Urothelium cell line (cell line): ENCODE measurements at regions not wholly inside any gene's neighbourhood (a gene's known extent, or its start where the extent isn't known, plus 50 kb on each side); places are given as distances from the start of the nearest gene placed in this dataset.
"Not testable (repeated sequence)": the region's sequence is repeated elsewhere in the genome, so short reads cannot be mapped to it uniquely, and the experiment has no call there.

Experiments used
- DNase-seq: peaks from one replicate; pipeline ENCODE4 v3.0.0; 2011; ENCODE audit warnings: low spot score, mixed read lengths
- FAIRE-seq: peaks from 2 replicates; lab custom pipeline; 2011; peaks lifted over from hg19 to GRCh38; lab: Jason Lieb, UNC

DNA sequence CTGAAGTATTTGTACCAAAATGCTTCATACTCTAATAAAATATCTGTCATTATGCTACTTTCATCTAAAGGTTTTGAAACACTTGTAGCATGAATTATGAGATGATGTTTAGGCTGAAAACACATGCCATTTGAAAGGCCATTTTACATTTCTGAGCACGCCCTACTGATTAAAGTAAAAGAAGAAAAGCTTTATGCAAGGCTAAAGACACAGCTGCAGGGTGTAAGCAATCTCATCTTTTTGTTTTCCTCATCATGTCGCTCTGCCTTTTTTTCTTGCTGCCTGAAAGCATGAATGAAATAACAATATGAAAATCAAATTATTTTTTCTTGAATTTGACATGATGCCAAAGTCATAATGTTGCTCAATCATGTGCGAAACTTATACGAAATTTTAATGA lies 148.6 kb upstream of the ARG1 start:
- DNase-seq (no peak), FAIRE-seq (no peak)

DNA sequence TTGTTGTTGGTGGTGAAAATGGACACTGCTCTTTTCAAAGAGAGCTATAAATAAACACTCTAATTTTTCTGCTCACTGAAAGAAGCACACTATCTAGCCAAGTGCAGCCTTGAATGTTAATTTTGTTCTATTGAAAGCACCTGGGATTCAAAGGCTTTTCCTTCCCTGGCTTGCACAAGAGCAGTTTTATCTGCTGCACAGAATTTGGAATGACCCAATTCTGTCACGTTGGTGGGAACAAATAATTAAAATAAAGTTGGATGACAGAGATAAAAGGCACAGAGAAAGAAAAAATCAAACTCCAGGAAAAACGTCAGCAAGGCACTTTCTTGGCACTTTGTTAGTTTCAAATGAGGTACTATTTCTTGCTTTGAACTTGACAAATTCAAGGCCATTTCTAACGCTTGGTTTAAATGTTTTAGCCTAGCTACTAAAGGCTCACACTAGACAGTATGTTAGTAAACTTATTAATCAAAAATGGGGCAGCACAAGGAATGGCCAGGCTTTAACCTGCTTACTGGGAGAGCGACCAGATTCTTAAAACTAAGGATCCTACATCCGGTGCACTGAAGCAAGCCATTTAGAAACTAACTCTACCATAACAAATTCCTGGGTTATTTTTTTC lies 145.5 kb upstream of the ARG1 start:
- DNase-seq (no peak), FAIRE-seq (no peak)

DNA sequence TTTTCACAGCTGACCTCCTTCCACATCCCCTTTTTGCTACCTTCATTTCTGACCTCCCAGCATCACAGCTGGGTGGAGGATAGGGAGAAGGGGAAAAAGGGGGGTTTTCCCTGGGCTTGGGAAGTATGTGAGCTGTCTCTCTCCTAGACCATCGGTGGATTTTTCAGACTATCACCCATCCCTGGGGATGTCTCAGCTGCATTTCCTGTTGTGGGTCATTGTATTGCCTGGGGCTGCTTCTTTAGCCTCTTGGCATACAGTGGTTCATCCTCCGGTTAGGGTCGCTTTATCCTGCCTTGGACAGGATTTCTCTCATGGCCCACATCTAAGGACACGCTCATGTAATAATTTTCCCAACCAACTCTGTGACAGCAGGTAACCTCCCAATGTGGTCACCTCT lies 142.5 kb upstream of the ARG1 start:
- no peak for DNase-seq
- FAIRE-seq, result no peak

DNA sequence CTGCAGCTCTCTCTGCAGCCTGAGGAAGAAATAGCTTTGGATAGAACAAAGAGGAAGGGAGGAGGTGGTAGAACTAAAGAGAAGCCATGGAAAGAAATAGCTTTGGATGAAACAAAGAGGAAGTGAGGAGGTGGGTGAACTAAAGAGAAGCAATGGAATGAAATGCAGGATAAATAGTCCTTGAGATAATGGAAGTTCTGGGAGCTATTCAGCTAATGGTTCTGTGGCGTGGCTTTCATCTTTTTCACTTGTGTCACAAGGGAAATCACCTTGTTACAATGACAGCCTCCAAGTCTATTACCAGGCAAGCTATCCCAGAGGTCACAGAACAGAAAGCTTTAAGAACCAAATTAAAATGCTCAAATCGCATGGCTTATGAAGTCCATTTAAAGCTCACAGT lies 141.3 kb upstream of the ARG1 start:
- FAIRE-seq (no peak), DNase-seq (no peak)

DNA sequence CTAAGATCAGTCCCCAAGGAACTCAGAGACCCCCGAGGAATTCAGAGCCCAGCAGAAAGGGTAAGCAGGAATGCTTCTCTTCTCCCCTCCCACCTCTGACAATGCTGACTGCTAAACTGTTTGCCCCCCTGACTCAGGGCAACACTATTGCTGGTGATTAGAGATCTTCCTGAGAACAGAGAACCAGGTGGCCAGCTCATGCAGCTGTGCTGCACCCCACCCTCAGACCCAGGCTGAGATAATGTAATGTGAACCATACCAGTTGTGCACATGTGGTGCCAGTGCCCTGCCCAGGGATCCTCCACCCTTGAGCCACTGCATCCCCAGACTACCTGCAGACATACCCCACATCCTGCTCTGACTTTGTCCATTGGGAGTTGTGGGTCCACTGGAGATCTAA lies 139.1 kb upstream of the ARG1 start:
- DNase-seq (no peak), FAIRE-seq (peak; percentile 75)

DNA sequence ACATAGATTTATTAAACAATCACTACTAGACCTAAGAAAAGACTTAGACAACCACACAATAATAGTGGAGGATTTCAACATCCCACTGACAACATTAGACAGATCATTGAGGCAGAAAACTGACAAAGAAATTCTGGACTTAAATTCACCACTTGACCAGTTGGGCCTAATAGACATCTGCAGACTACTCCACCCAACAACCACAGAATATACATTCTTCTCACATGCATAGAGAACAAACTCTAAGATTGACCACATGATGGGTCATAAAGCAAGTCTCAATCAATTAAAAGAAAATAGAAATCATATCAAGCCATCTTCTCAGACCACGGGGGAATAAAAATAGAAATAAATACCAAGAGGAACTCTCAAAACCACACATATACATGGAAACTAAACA lies 136.7 kb upstream of the ARG1 start:
- FAIRE-seq (no peak), DNase-seq (no peak)

DNA sequence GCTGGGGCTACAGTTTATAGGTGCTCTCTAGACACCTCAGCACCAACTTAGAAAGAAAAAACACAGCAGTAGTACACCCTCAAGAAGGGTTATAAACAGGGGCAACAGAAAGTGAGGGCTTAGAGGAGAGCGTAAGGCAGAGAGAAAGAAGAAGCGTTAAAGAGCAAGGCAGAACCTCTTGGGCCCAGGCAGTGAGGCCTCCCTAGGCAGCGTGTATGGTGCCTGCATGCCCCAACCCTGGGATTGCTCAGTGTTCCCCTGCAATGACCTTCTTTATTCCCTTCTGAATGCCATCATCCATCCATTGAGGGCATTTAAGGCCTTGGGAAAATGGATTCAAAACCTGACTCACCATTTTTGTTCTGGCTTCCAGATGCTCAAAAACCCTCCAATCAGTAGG lies 130.0 kb upstream of the ARG1 start:
- no peak for DNase-seq
- FAIRE-seq, result no peak

DNA sequence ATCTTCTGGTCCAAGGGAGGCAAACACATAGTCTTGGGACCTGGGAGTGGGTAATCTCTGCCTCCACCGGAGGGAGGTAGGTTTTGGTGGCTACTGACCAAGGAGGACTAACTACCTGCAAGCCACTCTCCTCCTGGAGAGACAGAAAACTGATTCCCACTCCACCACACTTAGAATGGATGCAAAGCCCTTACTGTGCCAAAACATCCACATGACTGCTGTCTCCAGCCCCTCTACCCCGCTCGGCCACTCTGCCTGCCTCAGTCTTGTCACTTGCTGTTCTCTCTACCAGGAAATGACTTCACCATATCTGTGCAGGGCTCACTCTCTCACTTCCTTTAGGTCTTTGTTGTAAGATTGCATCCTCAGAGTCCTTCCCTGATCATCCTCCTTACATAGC lies 129.5 kb upstream of the ARG1 start:
- no peak for FAIRE-seq
- no peak for DNase-seq

DNA sequence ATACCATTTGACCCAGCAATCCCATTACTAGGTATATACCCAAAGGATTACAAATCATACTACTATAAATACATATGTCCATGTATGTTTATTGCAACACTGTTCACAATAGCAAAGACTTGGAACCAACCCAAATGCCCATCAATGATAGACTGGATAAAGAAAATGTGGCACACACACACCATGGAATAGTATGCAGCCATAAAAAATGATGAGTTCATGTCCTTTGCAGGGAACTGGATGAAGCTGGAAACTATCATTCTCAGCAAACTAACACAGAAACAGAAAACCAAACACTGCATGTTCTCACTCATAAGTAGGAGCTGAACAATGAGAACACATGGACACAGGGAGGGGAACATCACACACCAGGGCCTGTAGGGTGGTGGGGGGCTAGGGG lies 127.7 kb upstream of the ARG1 start:
- FAIRE-seq, DNase-seq: not testable (repeated sequence)

DNA sequence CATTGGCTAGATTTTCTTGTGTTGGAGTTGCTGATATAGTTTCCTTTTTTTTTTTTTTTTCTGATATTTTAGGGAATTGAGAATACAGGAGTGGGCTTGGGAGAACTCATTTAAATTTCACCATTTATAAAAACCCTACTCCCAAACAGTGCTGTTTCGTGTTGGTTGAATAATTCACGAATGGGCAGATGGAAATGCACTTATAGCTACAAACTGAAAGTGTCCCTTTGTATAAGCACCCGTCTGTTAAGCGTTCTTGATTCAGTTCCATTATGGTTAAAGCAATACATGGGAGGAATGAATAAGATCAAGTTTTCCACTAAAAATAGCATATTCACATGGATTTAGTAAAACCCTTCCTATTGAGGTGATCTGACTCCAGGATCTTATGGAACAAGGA lies 122.2 kb upstream of the ARG1 start:
- DNase-seq, result no peak
- no peak for FAIRE-seq

DNA sequence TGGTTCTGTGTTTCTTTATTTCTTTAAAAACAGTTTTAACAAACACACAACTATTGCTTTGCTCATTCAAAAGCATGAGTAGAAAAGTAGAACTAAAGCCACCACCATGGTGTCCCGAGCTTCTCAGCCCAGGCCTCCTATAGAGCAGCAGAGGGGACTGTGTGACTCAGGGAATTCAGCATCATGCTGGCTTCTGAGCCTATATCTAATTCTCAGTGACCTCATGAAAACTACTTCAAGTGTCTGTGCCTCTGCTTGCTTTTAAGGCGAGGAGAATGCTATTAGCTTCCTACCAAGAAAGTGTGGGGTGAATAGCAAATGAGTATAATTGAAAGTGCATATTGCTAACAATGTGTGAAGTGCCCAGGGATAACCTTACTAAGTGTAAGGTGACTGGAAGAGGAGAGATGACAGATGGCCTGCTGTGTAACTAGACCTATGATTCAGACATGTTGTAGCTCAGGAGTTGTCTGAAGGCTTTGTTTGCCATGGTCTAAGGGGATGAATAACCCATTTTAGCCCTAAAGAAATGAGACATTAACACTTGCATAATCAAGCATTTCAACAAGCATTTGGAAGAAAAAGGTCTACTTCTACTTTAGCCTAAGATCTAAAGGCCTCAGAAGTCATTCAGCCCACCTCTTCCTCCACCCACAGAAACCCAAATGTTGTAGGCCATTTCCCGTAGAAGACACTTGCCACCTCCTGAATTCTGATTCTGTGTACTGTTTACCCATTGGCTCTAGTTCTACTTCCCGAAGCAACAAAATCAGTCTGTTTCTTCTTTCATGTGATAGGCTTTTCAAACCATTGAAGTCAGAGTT lies 121.5 kb upstream of the ARG1 start:
- FAIRE-seq, result no peak
- DNase-seq, result no peak

DNA sequence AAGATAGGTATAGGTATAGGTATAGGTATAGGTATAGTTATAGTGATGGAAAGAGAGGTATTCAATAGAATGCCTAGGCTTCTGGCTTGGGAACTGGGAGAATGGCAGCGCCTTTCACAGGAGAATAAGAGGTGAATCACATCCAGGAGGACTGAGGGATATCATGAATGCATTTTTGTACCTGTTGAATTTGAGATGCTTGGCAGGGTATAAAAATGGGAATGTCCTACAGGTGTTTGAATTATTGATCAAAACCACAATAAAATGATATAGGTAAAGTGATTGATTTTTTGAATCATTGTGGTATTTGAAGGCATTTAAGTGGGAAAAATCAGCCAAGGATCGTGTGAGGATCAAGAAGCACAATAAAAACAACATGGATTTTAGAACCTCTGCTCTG lies 119.2 kb upstream of the ARG1 start:
- no peak for DNase-seq
- FAIRE-seq, result no peak

DNA sequence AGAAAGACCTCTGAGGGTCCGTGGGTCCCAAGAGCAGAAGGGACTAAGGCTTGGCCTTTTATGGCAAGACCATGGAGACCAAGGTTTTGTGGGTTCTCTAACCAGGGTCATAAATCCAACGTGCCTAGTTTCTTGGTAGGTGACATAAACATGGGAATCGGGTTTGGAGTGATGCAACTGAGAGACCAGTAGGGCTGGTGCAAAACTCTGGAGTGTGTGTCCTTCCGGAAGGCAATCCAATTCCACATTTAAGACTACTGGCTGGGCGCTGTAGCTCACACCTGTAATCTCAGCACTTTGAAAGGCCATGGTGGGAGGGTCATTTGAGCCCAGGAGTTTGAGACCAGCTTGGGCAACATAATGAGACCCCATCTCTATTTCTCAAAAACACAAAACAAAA lies 116.5 kb upstream of the ARG1 start:
- DNase-seq, result no peak
- FAIRE-seq, result no peak

DNA sequence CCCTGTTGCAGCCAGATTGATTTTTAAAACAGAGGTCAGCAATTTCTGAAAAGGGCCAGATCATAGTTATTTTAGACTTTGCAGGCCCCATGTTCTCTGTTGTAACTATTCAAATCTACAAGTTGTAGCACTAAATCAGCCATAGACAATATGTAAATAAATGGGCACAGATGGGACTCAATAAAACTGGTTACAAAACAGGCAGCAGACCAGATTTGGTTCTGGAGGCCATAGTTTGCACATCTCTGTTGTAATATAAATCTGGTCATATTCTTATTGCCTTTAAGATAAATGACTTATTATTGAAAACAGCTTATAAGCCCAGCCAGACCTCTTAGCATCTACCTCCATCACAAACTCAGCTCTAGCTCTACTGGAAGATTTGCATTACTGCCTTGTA lies 114.0 kb upstream of the ARG1 start:
- no peak for FAIRE-seq
- DNase-seq, result no peak

DNA sequence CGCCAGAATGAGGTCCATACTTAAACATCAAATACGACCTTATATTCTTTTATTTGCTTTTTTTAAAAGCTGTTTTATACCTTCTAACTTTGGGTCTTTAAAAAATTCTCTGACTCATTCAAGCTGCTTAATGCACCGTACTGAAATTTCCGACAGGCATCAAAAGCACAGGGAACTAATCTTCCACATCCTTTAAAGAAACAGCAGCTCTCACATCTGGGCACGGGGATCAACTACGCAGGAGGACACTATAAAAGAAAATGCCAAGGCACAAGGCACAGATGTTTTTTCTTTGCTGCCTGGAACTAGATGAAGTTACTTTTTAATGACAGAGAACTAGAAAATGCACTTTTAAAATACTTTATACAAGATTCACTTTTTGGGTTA lies 112.4 kb upstream of the ARG1 start:
- DNase-seq, result no peak
- FAIRE-seq, result no peak

DNA sequence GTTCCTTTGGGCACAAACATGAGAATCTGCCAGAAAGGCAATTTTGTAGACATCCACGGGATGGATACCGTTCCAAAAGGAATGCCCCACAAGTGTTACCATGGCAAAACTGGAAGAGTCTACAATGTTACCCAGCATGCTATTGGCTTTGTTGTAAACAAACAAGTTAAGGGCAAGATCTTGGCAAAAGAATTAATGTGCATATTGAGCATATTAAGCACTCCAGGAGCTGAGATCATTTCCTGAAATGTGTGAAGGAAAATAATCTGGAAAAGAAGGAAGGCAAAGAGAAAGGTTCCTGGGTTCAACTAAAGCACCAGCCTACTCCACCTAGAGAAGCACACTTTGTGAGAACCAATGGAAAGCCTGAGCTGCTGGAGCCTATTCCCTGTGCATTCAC lies 103.9 kb upstream of the ARG1 start:
- no peak for DNase-seq
- FAIRE-seq, result no peak

DNA sequence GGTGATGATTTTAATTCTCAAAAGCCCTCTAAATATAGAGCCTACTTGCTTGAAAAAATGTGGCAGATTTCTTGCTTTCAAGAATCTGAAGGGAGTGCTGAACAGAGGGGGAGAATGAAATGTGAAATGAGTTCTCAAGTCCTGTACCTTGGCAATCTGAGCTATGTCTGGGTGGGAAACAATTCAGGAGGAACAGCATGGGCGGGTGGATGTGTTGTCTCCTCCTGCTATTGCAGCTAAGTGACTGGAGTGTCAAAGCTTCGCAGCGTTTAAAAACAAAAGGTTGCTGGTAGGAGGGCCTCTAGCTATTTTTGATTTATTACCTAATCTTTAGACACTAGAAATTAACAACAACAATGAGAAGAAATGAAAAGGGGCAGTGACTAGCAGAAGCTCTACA lies 102.5 kb upstream of the ARG1 start:
- no peak for DNase-seq
- FAIRE-seq, result no peak

DNA sequence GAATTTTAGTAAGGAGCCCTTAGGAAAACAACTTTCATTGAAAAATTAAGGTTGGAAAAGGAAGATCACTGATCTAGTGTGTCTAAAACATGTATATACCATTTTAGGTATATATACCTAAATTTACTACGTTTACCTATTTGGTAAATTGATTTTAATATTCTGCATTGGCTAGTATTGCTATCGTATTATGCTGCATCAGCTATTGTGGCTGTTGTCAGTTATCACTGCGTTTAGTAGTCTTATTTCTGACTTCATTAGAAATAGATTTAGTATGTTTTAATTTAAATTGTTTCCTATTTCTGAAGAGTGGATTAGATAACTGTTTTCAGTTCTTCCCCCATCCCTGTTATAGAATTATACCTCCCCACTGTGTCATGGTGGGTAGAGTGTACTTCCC lies 101.7 kb upstream of the ARG1 start:
- FAIRE-seq (no peak), DNase-seq (no peak)

DNA sequence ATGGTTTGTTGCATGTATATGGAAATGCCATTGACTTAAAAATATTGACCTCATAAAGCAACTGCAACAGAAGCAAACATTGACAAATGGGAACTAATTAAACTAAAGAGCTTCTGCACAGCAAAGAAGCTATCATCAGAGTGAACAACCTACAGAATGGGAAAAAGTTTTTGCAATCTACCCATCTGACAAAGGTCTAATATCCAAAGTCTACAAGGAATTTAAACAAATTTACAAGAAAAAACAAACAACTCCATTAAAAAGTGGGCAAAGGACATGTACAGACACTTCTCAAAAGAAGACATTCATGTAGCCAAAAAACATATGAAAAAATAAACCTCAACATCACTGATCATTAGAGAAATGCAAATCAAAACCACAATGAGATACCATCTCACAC lies 99.7 kb upstream of the ARG1 start:
- DNase-seq, FAIRE-seq: not testable (repeated sequence)

DNA sequence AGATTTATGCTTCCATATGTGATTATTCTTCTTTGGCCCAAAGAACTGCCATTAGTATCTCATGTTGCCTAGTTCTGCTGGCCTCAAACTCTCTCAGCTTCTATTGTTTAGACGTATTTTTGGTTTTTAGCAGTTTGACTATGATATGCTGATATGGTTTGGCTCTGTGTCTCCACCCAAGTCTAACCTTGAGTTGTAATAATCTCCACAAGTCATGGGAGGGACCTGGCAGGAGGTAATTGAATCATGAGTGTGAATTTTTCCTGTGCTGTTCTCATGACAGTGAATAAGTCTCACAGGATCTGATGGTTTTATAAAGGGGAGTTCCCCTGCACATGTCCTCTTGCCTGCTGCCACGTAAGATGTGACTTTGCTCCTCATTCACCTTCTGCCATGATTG lies 96.7 kb upstream of the ARG1 start:
- FAIRE-seq, result no peak
- DNase-seq, result no peak

DNA sequence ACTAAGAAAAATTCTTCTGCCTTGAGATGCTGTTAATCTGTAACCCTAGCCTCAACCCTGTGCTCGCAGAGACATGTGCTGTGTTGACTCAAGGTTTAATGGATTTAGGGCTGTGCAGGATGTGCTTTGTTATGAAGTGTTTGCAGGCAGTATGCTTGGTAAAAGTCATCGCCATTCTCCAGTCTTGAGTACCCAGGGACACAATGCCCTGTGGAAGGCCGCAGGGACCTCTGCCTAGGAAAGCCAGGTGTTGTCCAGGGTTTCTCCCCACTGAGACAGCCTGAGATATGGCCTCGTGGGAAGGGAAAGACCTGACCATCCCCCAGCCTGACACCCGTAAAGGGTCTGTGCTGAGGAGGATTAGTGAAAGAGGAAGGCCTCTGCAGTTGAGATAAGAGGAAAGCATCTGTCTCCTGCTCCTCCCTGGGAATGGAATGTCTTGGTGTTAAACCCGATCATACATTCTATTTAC lies 94.2 kb upstream of the ARG1 start:
- DNase-seq, FAIRE-seq: not testable (repeated sequence)

DNA sequence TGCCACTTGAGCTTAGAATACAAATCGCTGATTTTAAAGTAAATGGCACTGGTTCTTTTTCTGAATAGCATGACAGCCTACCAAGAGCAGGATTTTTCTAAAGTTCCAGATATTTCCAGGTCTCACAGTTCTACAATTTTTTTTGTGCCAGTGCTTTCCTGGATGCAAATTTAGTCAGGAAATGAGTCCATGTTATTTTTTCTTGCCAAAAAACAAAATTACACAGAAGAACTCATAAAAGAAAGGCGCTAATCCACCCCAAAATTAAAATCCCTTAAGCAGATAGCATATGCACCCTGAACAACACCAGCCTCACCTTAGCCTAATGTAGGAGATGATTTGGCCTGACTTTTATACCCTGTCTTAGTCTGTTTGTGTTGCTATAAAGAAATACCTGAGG lies 86.4 kb upstream of the ARG1 start:
- DNase-seq (no peak), FAIRE-seq (no peak)

DNA sequence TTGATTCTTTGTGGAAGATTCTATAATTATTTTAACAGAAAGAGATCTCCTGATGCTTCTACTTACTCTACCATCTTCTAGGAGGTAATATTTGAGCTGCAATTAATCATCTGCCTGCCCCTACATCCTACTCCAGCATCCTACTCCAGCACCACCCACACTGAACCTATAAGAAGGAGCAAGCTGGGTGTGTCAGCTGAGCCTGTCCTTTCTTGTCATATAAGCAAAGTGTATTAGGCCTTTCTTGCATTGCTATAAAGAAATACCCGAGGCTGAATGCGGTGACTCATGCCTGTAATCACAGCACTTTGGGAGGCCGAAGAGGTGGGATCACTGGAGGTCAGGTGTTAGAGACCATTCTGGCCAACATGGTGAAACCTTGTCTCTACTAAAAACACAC lies 84.2 kb upstream of the ARG1 start:
- FAIRE-seq (no peak), DNase-seq (no peak)
